NCI-H2029 (cell line): ENCODE measurements at regions not wholly inside any gene's neighbourhood (a gene's known extent, or its start where the extent isn't known, plus 50 kb on each side); places are given as distances from the start of the nearest gene placed in this dataset.

ENCODE experiments used
- DNase-seq: peaks from one replicate; lab custom pipeline; 2025; lab: John Stamatoyannopoulos, UW

GRCh38 chr2:121162893-121163292, 122.1 kb downstream of the TFCP2L1 start:
- no peak for DNase-seq

- DNase-seq: no peak
These were observed 121.0 kb downstream of the TFCP2L1 start for GRCh38 chr2:121164042-121164441.

DNA sequence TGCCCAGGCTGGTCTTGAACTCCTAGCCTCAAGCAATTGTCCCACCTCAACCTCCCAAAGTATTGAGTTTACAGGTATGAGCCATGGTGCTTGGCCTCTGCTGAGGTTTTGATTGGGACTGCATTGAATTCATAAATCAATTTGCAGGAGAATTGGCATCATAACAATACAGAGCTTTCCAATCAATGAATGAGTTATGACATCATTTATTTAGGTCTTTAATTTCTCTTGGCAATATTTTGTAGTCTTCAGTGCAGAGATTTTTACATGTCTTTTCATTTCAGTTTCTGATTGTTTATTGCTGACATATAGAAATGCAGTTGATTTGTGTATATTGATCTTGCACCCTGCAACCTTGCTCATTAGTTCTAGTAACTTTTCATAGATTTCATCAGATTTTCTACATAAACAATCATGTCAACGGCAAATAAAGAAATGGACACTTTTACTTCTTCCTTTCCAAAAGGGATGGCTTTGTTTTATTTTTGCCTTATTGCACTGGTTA, 119.9 kb downstream of the TFCP2L1 start:
- DNase-seq: no peak
